ENCODE measurements at regions not wholly inside any gene's neighbourhood (a gene's known extent, or its start where the extent isn't known, plus 50 kb on each side); places are given as distances from the start of the nearest gene placed in this dataset.

DNA sequence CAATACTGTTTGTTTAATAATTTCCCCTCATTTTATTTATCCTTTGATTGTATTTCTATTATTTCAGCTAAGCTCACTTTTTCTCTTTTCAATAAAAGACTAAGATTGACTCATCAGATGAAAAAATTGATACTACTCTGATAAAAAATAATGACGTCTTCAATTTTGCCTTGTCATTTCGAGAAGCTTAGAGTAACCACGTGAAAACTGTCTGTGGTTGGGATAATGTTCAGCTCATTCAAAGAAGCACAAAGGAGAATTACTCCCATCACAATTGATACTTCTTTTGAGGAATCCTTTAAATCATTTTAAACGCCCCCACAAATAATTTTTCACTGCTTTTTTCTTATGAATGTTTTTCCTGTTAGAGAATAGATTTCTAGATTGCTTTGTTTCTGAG is 318.7 kb upstream of the SLITRK1 start:
- TF ChIP-seq CTCF (conservative IDR thresholded peaks at IDR 0.05; ENCODE audit: low read length), result no peak
- no peak for TF ChIP-seq EZH2phosphoT487 (IDR thresholded peaks at IDR 0.05; ENCODE audit: borderline replicate concordance, low read depth, low read length)
